ENCODE measurements at regions not wholly inside any gene's neighbourhood (a gene's known extent, or its start where the extent isn't known, plus 50 kb on each side); places are given as distances from the start of the nearest gene placed in this dataset.

- TF ChIP-seq, protein P1, sequence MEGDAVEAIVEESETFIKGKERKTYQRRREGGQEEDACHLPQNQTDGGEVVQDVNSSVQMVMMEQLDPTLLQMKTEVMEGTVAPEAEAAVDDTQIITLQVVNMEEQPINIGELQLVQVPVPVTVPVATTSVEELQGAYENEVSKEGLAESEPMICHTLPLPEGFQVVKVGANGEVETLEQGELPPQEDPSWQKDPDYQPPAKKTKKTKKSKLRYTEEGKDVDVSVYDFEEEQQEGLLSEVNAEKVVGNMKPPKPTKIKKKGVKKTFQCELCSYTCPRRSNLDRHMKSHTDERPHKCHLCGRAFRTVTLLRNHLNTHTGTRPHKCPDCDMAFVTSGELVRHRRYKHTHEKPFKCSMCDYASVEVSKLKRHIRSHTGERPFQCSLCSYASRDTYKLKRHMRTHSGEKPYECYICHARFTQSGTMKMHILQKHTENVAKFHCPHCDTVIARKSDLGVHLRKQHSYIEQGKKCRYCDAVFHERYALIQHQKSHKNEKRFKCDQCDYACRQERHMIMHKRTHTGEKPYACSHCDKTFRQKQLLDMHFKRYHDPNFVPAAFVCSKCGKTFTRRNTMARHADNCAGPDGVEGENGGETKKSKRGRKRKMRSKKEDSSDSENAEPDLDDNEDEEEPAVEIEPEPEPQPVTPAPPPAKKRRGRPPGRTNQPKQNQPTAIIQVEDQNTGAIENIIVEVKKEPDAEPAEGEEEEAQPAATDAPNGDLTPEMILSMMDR (IDR thresholded peaks at IDR 0.05) = no peak; the same call in 1 of the 2 replicates
- TF ChIP-seq SIN3A (IDR thresholded peaks at IDR 0.05; ENCODE audit: borderline replicate concordance, insufficient read depth, low read depth, low read length) = no peak
Measured at GRCh38 chr2:238739668-238740067, 108.2 kb upstream of the TWIST2 start.
